Stimulated activated CD4-positive, alpha-beta T cell treated with anti-CD3 and anti-CD28 coated beads, Interleukin-2, amount 100 ng/mL, for 24 hours (primary cell): ENCODE measurements at regions not wholly inside any gene's neighbourhood (a gene's known extent, or its start where the extent isn't known, plus 50 kb on each side); places are given as distances from the start of the nearest gene placed in this dataset.
"Not testable (repeated sequence)": the region's sequence is repeated elsewhere in the genome, so short reads cannot be mapped to it uniquely, and the experiment has no call there.

Experiments
- DNase-seq, 2 donors: peaks; one replicate each; pipeline ENCODE4 v3.0.0-alpha.2; 2020

GRCh38 chr9:63804205-63804604 is 1480.8 kb downstream of the FOXD4L5 start:
- DNase-seq: not testable (repeated sequence)

- not testable (repeated sequence) for DNase-seq
These were observed 1490.8 kb downstream of the FOXD4L5 start for GRCh38 chr9:63794081-63794685.

- DNase-seq: not testable (repeated sequence)
These were observed 1497.6 kb downstream of the FOXD4L5 start for GRCh38 chr9:63787454-63787853.

- not testable (repeated sequence) for DNase-seq
These were observed 1500.0 kb downstream of the FOXD4L5 start for GRCh38 chr9:63785059-63785458.

- DNase-seq: not testable (repeated sequence)
These were observed 1500.6 kb downstream of the FOXD4L5 start for GRCh38 chr9:63784421-63784820.

GRCh38 chr9:63781817-63782439 is 1503.1 kb downstream of the FOXD4L5 start:
- not testable (repeated sequence) for DNase-seq

GRCh38 chr9:63781390-63781789 is 1503.6 kb downstream of the FOXD4L5 start:
- DNase-seq: not testable (repeated sequence)

GRCh38 chr9:63776220-63776619 is 1508.8 kb downstream of the FOXD4L5 start:
- not testable (repeated sequence) for DNase-seq

- not testable (repeated sequence) for DNase-seq
These were observed 1510.0 kb downstream of the FOXD4L5 start for GRCh38 chr9:63775092-63775426.

- not testable (repeated sequence) for DNase-seq
These were observed 1510.5 kb downstream of the FOXD4L5 start for GRCh38 chr9:63774369-63775091.

GRCh38 chr9:63762230-63762629 is 1522.8 kb downstream of the FOXD4L5 start:
- not testable (repeated sequence) for DNase-seq

- not testable (repeated sequence) for DNase-seq
These were observed 1556.0 kb downstream of the FOXD4L5 start for GRCh38 chr9:63729021-63729420.

- no peak for DNase-seq
These were observed 1556.7 kb downstream of the FOXD4L5 start for GRCh38 chr9:63728287-63728686.

- not testable (repeated sequence) for DNase-seq
These were observed 1576.7 kb downstream of the FOXD4L5 start for GRCh38 chr9:63708285-63708684.

- DNase-seq: not testable (repeated sequence)
These were observed 1580.6 kb downstream of the FOXD4L5 start for GRCh38 chr9:63704456-63704855.

- peak in 1 of 2 donors; percentile 46 for DNase-seq
These were observed 1581.3 kb downstream of the FOXD4L5 start for GRCh38 chr9:63703670-63704069.

- not testable (repeated sequence) for DNase-seq
These were observed 1581.8 kb downstream of the FOXD4L5 start for GRCh38 chr9:63703138-63703665.
